IMR-90 (cell line): ENCODE measurements at regions not wholly inside any gene's neighbourhood (a gene's known extent, or its start where the extent isn't known, plus 50 kb on each side); places are given as distances from the start of the nearest gene placed in this dataset.

ENCODE experiments used
- ATAC-seq: fragments of 200-7000 bp; cut with Tn5 transposase; 2 replicates; pipeline ENCODE4 v1.9.1; 2020; ENCODE audit warnings: low read depth, mild to moderate bottlenecking, moderate library complexity
- BruUV-seq: library from RNA; stranded (reverse); fragments of 400-500 nt; replicated peaks from 2 replicates; lab custom pipeline; 2021; lab: Mats Ljungman, UMichigan
- CTCF ChIA-PET: fragments of 300-600 bp; formaldehyde crosslinking; extraction: SDS; loops from one replicate; lab custom pipeline; 2021; ENCODE audit warnings: antibody characterized with exemption; lab: Yijun Ruan, JAX
- POLR2A ChIA-PET: fragments of 300-600 bp; sonication (Branson Sonifier 250); formaldehyde crosslinking; loops from one replicate; lab custom pipeline; 2022; ENCODE audit warnings: antibody characterized with exemption; ENCODE audit not compliant: unreplicated experiment; lab: Charles Lee
- DNase-seq: peaks from one replicate; pipeline ENCODE4 v3.0.0; 2013
- H2AFZ ChIP-seq: replicated peaks from 2 replicates; pipeline ENCODE3; 2013; ENCODE audit warnings: low read length, mild to moderate bottlenecking; ENCODE audit not compliant: poor library complexity
- H2AK5ac ChIP-seq: 2 replicates; pipeline ENCODE4 v1.6.1; 2013; ENCODE audit warnings: low read depth, low read length, inconsistent platforms
- H2AK9ac ChIP-seq: replicated peaks from 2 replicates; pipeline ENCODE3; 2013; ENCODE audit warnings: mild to moderate bottlenecking, low read depth, low read length, moderate library complexity; ENCODE audit not compliant: poor library complexity
- H2BK120ac ChIP-seq: 2 replicates; pipeline ENCODE4 v1.6.1; 2013; ENCODE audit warnings: low read depth, low read length, inconsistent platforms
- H2BK15ac ChIP-seq: 3 replicates; pipeline ENCODE4 v1.6.1; 2013; ENCODE audit warnings: low read depth, low read length, inconsistent platforms
- H2BK20ac ChIP-seq: 2 replicates; pipeline ENCODE4 v1.6.1; 2013; ENCODE audit warnings: low read depth, mild to moderate bottlenecking, inconsistent platforms, low read length, moderate library complexity
- H2BK5ac ChIP-seq: 2 replicates; pipeline ENCODE4 v1.6.1; 2013; ENCODE audit warnings: mild to moderate bottlenecking, low read depth, low read length, inconsistent platforms; ENCODE audit not compliant: poor library complexity, severe bottlenecking
- H3K14ac ChIP-seq: replicated peaks from 2 replicates; pipeline ENCODE4 v1.6.1; 2013; ENCODE audit warnings: low read depth, low read length, inconsistent platforms
- H3K18ac ChIP-seq: 2 replicates; pipeline ENCODE4 v1.6.1; 2013; ENCODE audit warnings: low read depth, low read length, control low read depth
- H3K23ac ChIP-seq: 2 replicates; pipeline ENCODE4 v1.6.1; 2013; ENCODE audit warnings: low read depth, low read length, inconsistent platforms
- H3K27ac ChIP-seq: 2 replicates; pipeline ENCODE4 v1.5.1; 2013; ENCODE audit warnings: mild to moderate bottlenecking, control low read depth, low read length; ENCODE audit not compliant: insufficient read depth
- H3K27me3 ChIP-seq: 2 replicates; pipeline ENCODE4 v1.6.1; 2013; ENCODE audit warnings: low read length; ENCODE audit not compliant: control insufficient read depth, insufficient read depth
- H3K36me3 ChIP-seq: 2 replicates; pipeline ENCODE4 v1.6.1; 2013; ENCODE audit warnings: low read length, mixed read lengths; ENCODE audit not compliant: control insufficient read depth, insufficient read depth
- H3K4ac ChIP-seq: 2 replicates; pipeline ENCODE4 v1.6.1; 2013; ENCODE audit warnings: low read depth, low read length, inconsistent platforms
- H3K4me1 ChIP-seq: 2 replicates; pipeline ENCODE4 v1.6.1; 2013; ENCODE audit warnings: low read length, mixed read lengths; ENCODE audit not compliant: control insufficient read depth, insufficient read depth
- H3K4me2 ChIP-seq: 2 replicates; pipeline ENCODE4 v1.6.1; 2013; ENCODE audit warnings: low read depth, mild to moderate bottlenecking, control low read depth, low read length, moderate library complexity
- H3K4me3 ChIP-seq: 2 replicates; pipeline ENCODE4 v1.5.1; 2013; ENCODE audit warnings: low read depth, mild to moderate bottlenecking, control low read depth, low read length, moderate library complexity; ENCODE audit not compliant: insufficient read depth
- H3K56ac ChIP-seq: 2 replicates; pipeline ENCODE4 v1.6.1; 2013; ENCODE audit warnings: low read length, inconsistent platforms; ENCODE audit not compliant: insufficient read depth; ENCODE audit errors: extremely low read depth
- H3K79me1 ChIP-seq, 2 experiments: 2 replicates each; pipeline ENCODE4 v1.6.1; 2013; ENCODE audit warnings: low read length in 2 of 2, inconsistent platforms in 1 of 2, low read depth in 1 of 2
- H3K9ac ChIP-seq: 2 replicates; pipeline ENCODE4 v1.6.1; 2013; ENCODE audit warnings: low read depth, low read length, control low read depth
- H3K9me1 ChIP-seq: 2 replicates; pipeline ENCODE4 v1.6.1; 2013; ENCODE audit warnings: low read length, inconsistent platforms; ENCODE audit not compliant: insufficient read depth
- H3K9me3 ChIP-seq: 2 replicates; pipeline ENCODE4 v1.6.1; 2013; ENCODE audit warnings: low read length; ENCODE audit not compliant: control insufficient read depth, insufficient read depth
- H4K20me1 ChIP-seq: 2 replicates; pipeline ENCODE4 v1.6.1; 2013; ENCODE audit warnings: low read length, inconsistent platforms; ENCODE audit not compliant: insufficient read depth
- H4K5ac ChIP-seq: 2 replicates; pipeline ENCODE4 v1.6.1; 2013; ENCODE audit warnings: mild to moderate bottlenecking, low read depth, low read length, control low read depth
- H4K8ac ChIP-seq, 2 experiments: 2 replicates each; pipeline ENCODE4 v1.6.1; 2013; ENCODE audit warnings: low read depth in 2 of 2, low read length in 2 of 2, control low read depth in 1 of 2, inconsistent platforms in 1 of 2
- H4K91ac ChIP-seq: 2 replicates; pipeline ENCODE4 v1.6.1; 2013; ENCODE audit warnings: low read depth, low read length, inconsistent platforms; ENCODE audit not compliant: insufficient read depth
- BHLHE40 ChIP-seq: fragments of 150-350 bp; IDR thresholded peaks from 2 replicates; pipeline ENCODE4 v1.6.1; 2016; ENCODE audit warnings: mild to moderate bottlenecking, low read depth, low read length
- CEBPB ChIP-seq: IDR thresholded peaks from 2 replicates; pipeline ENCODE4 v1.6.1; 2012; ENCODE audit warnings: low read depth, low read length, improper control_type of control experiment
- CHD1 ChIP-seq: IDR thresholded peaks from 2 replicates; pipeline ENCODE4 v1.6.1; 2012; ENCODE audit warnings: low read depth, low read length, improper control_type of control experiment
- FOS ChIP-seq: fragments of 150-350 bp; IDR thresholded peaks from 2 replicates; pipeline ENCODE4 v1.6.1; 2016; ENCODE audit warnings: low read depth, low read length
- MAFK ChIP-seq: IDR thresholded peaks from 2 replicates; pipeline ENCODE4 v1.6.1; 2012; ENCODE audit warnings: low read depth, low read length, improper control_type of control experiment
- MAZ ChIP-seq: IDR thresholded peaks from 2 replicates; pipeline ENCODE4 v1.6.1; 2012; ENCODE audit warnings: low read depth, mild to moderate bottlenecking, low read length, improper control_type of control experiment, moderate library complexity, borderline replicate concordance
- NFE2L2 ChIP-seq: fragments of 150-350 bp; IDR thresholded peaks from 2 replicates; pipeline ENCODE4 v1.6.1; 2016; ENCODE audit warnings: low read depth, mild to moderate bottlenecking, low read length
- POLR2A ChIP-seq: IDR thresholded peaks from 2 replicates; pipeline ENCODE4 v1.6.1; 2012; ENCODE audit warnings: mild to moderate bottlenecking, low read depth, low read length
- RAD21 ChIP-seq: IDR thresholded peaks from 2 replicates; pipeline ENCODE4 v1.6.1; 2012; ENCODE audit warnings: low read length, improper control_type of control experiment
- RCOR1 ChIP-seq: IDR thresholded peaks from 2 replicates; pipeline ENCODE4 v1.6.1; 2012; ENCODE audit warnings: mild to moderate bottlenecking, low read length, improper control_type of control experiment; ENCODE audit not compliant: insufficient replicate concordance
- RFX5 ChIP-seq: IDR thresholded peaks from 2 replicates; pipeline ENCODE4 v1.8.0; 2012; ENCODE audit warnings: low read depth, mild to moderate bottlenecking, low read length, moderate library complexity
- SMC3 ChIP-seq: fragments of 150-350 bp; IDR thresholded peaks from 2 replicates; pipeline ENCODE4 v1.6.1; 2016; ENCODE audit warnings: low read depth, mild to moderate bottlenecking, antibody characterized with exemption, low read length, moderate library complexity
- USF2 ChIP-seq: fragments of 150-350 bp; IDR thresholded peaks from 2 replicates; pipeline ENCODE4 v1.6.1; 2017; ENCODE audit warnings: mild to moderate bottlenecking, antibody characterized with exemption, low read length, low read depth
- WGBS, 2 experiments: methylation state at CpG; one replicate each; pipeline versions ENCODE4 v1.1.5 to v1.1.7; 2013; ENCODE audit warnings: missing lambda C conversion rate in 2 of 2; ENCODE audit not compliant: insufficient read length in 1 of 2; ENCODE audit errors: extremely low coverage in 2 of 2; 5-methylcytosine and 5-hydroxymethylcytosine counted together
- dilution Hi-C: fragments of 300-500 bp; cut with HindIII; formaldehyde crosslinking; loops from one replicate; pipeline ENCODE4 v1.14.3; 2018; ENCODE audit warnings: low sequenced_read_pairs; ENCODE audit not compliant: unreplicated experiment
- in situ Hi-C: fragments of 300-500 bp; cut with MboI; formaldehyde crosslinking; loops from 3 replicates; pipeline ENCODE4 v1.14.3; 2019; ENCODE audit warnings: low sequenced_read_pairs, inconsistent platforms, mixed read lengths
- intact Hi-C: fragments of 100-400 bp; cut with micrococcal nuclease; formaldehyde crosslinking; loops from 2 replicates; pipeline ENCODE4 v1.10.0; 2022
- TF ChIP-seq, protein P1 (sequence below): conservative IDR thresholded peaks from 2 replicates; pipeline ENCODE4 v1.5.1; 2012; ENCODE audit warnings: mild to moderate bottlenecking, low read depth, low read length, improper control_type of control experiment
- TF ChIP-seq, protein P2 (sequence below): fragments of 150-350 bp; IDR thresholded peaks from 2 replicates; pipeline ENCODE4 v1.6.1; 2016; ENCODE audit warnings: low read depth, mild to moderate bottlenecking, low read length, moderate library complexity, borderline replicate concordance

DNA sequence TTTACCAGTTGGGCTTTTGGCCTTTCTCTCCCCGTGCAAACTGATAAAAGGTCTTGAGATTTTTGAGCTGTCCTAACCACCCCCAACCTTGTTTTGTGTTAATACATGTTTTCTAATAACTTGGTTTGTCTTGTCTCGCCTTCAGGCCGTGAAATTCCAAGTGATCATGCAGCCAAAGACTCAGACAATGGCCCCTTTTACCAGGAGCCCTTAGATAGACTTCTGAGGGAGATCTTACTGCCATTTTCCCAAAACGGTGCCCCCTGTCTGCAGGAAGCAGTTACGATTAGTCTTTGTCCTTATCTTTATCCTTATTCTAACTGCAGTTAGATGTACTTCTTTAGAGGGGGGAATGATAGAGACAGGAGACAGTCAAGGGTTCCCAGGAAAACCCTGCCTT, 245.3 kb upstream of the HDX start:
- CTCF ChIA-PET: interaction anchor here (1.1 kb wide), 1 partner anchor 9 kb away, joined by 3 read pairs; no protein-coding TSS in a partner anchor
- in situ Hi-C loops: no loop called here

More for the DNA sequence above, 245.3 kb upstream of the HDX start:
- no CpG with 5 or more reads among the region's 5 CpGs for WGBS, 2 experiments
- Histone ChIP-seq H3K36me3 (no peaks in the 10 kb centered on the region), H2AFZ (no peak overlapping the region), H3K56ac (no peak overlapping the region), H3K9ac (no peak overlapping the region), H2BK5ac (no peak overlapping the region), H4K5ac (no peak overlapping the region), H3K9me1 (no peaks in the 10 kb centered on the region), H3K27ac (no peak overlapping the region), H2BK20ac (no peak overlapping the region), H2BK120ac (no peak overlapping the region), H3K27me3 (no peaks in the 10 kb centered on the region; the same call in 1 of the 2 replicates), H3K4me2 (no peak overlapping the region), H2BK15ac (no peak overlapping the region), H3K4me3 (no peak overlapping the region), H2AK9ac (no peak overlapping the region), H3K4ac (no peak overlapping the region), H3K9me3 (no peaks in the 10 kb centered on the region), H3K79me1 (no peaks in the 10 kb centered on the region), H4K91ac (no peak overlapping the region), H3K23ac (no peak overlapping the region), H2AK5ac (no peak overlapping the region), H4K8ac (no peak overlapping the region), H3K18ac (no peak overlapping the region), H3K4me1 (no peaks in the 10 kb centered on the region), H3K14ac (no peak overlapping the region), H4K20me1 (no peaks in the 10 kb centered on the region)
- intact Hi-C loops: no loop called here
- POLR2A ChIA-PET: no interaction called here
- TF ChIP-seq CEBPB (no peak), RCOR1 (no peak), NFE2L2 (no peak), FOS (no peak), SMC3 (no peak), MAFK (no peak), POLR2A (no peak), RFX5 (no peak), RAD21 (no peak), CHD1 (no peak), USF2 (no peak), BHLHE40 (no peak), MAZ (no peak)
- TF ChIP-seq, protein P1, sequence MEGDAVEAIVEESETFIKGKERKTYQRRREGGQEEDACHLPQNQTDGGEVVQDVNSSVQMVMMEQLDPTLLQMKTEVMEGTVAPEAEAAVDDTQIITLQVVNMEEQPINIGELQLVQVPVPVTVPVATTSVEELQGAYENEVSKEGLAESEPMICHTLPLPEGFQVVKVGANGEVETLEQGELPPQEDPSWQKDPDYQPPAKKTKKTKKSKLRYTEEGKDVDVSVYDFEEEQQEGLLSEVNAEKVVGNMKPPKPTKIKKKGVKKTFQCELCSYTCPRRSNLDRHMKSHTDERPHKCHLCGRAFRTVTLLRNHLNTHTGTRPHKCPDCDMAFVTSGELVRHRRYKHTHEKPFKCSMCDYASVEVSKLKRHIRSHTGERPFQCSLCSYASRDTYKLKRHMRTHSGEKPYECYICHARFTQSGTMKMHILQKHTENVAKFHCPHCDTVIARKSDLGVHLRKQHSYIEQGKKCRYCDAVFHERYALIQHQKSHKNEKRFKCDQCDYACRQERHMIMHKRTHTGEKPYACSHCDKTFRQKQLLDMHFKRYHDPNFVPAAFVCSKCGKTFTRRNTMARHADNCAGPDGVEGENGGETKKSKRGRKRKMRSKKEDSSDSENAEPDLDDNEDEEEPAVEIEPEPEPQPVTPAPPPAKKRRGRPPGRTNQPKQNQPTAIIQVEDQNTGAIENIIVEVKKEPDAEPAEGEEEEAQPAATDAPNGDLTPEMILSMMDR: no peak
- TF ChIP-seq, protein P2, sequence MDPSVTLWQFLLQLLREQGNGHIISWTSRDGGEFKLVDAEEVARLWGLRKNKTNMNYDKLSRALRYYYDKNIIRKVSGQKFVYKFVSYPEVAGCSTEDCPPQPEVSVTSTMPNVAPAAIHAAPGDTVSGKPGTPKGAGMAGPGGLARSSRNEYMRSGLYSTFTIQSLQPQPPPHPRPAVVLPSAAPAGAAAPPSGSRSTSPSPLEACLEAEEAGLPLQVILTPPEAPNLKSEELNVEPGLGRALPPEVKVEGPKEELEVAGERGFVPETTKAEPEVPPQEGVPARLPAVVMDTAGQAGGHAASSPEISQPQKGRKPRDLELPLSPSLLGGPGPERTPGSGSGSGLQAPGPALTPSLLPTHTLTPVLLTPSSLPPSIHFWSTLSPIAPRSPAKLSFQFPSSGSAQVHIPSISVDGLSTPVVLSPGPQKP: no peak
- no peak for ATAC-seq
- dilution Hi-C loops: no loop called here
- BruUV-seq: no TSS peak
- no peak for DNase-seq
